K562 (cell line): ENCODE measurements at regions not wholly inside any gene's neighbourhood (a gene's known extent, or its start where the extent isn't known, plus 50 kb on each side); places are given as distances from the start of the nearest gene placed in this dataset.
A peak's percentile ranks its signal among the peaks of the same experiment; 100 is the strongest.

Source experiments
- ARID1B ChIP-seq: fragments of 450-650 bp; IDR thresholded peaks from 2 replicates; pipeline ENCODE4 v1.6.1; 2016; ENCODE audit warnings: antibody characterized with exemption, mild to moderate bottlenecking, inconsistent platforms
- BDP1 ChIP-seq: IDR thresholded peaks from 3 replicates; pipeline ENCODE4 v1.6.1; 2011; ENCODE audit not compliant: insufficient read length, insufficient read depth
- DPF2 ChIP-seq: fragments of 450-650 bp; IDR thresholded peaks from 2 replicates; pipeline ENCODE4 v1.6.1; 2016
- E2F3 ChIP-seq: fragments of 250-450 bp; sonication (Bioruptor Pico); IDR thresholded peaks from 2 replicates; pipeline ENCODE4 v1.4.0; 2020; ENCODE audit warnings: mild to moderate bottlenecking
- EP300 ChIP-seq: IDR thresholded peaks from 2 replicates; pipeline ENCODE4 v1.6.1; 2012; ENCODE audit warnings: low read length, improper control_type of control experiment
- GTF2B ChIP-seq: IDR thresholded peaks from 2 replicates; pipeline ENCODE4 v1.6.1; 2011; ENCODE audit not compliant: insufficient read length; ENCODE audit errors: extremely low read depth
- KDM5B ChIP-seq: fragments of 200-600 bp; sonication (generic); IDR thresholded peaks from 2 replicates; pipeline ENCODE4 v1.6.1; 2012; ENCODE audit warnings: low read depth, mild to moderate bottlenecking, moderate library complexity, low read length, control low read depth, inconsistent platforms; ENCODE audit not compliant: insufficient replicate concordance
- MEIS2 ChIP-seq: fragments of 450-650 bp; IDR thresholded peaks from 2 replicates; pipeline ENCODE4 v1.6.1; 2014; ENCODE audit warnings: mild to moderate bottlenecking; ENCODE audit not compliant: partially characterized antibody
- NR4A1 ChIP-seq, 2 experiments: fragments of 250-450 bp in 1 of 2; fragments of 450-650 bp in 1 of 2; sonication (Bioruptor Pico) in 1 of 2; IDR thresholded peaks; 2 replicates each; pipeline versions ENCODE4 v1.4.0 to v1.6.1; 2016 to 2020; ENCODE audit warnings: mild to moderate bottlenecking in 2 of 2, missing compliant biosample characterization in 1 of 2, missing genetic modification characterization in 1 of 2, moderate library complexity in 1 of 2
- POLR3G ChIP-seq: IDR thresholded peaks from 2 replicates; pipeline ENCODE4 v1.6.1; 2011; ENCODE audit not compliant: insufficient read length, insufficient replicate concordance; ENCODE audit errors: extremely low read depth
- RAD21 ChIP-seq, 2 experiments: fragments of 250-450 bp in 1 of 2; fragments of 450-650 bp in 1 of 2; sonication (Bioruptor Pico) in 1 of 2; formaldehyde crosslinking in 1 of 2; IDR thresholded peaks in 1 of 2; conservative IDR thresholded peaks in 1 of 2; 2 replicates each; pipeline versions ENCODE4 v1.4.0 to v1.8.0; 2020 to 2022; ENCODE audit warnings: mild to moderate bottlenecking in 2 of 2, moderate library complexity in 1 of 2
- RAD51 ChIP-seq: fragments of 450-650 bp; IDR thresholded peaks from 2 replicates; pipeline ENCODE4 v1.7.1; 2016; ENCODE audit warnings: low read depth, mild to moderate bottlenecking, borderline replicate concordance
- RFX1 ChIP-seq: fragments of 450-650 bp; IDR thresholded peaks from 2 replicates; pipeline ENCODE4 v1.6.1; 2016; ENCODE audit warnings: mild to moderate bottlenecking, moderate library complexity
- TEAD4 ChIP-seq, 2 experiments: sonication (generic) in 1 of 2; formaldehyde crosslinking in 1 of 2; IDR thresholded peaks; 2 replicates each; pipeline versions ENCODE4 v1.6.1 to v1.8.0; 2012 to 2022; ENCODE audit warnings: borderline replicate concordance in 1 of 2, inconsistent platforms in 1 of 2, low read length in 1 of 2, mild to moderate bottlenecking in 1 of 2, missing genetic modification reagents in 1 of 2
- TFE3 ChIP-seq: fragments of 450-650 bp; formaldehyde crosslinking; IDR thresholded peaks from 2 replicates; pipeline ENCODE4 v1.4.0; 2020; ENCODE audit warnings: mild to moderate bottlenecking, mixed read lengths
- ZKSCAN3 ChIP-seq: fragments of 250-450 bp; sonication (Bioruptor Pico); IDR thresholded peaks from 2 replicates; pipeline ENCODE4 v1.4.0; 2020
- ZNF12 ChIP-seq: sonication (generic); formaldehyde crosslinking; IDR thresholded peaks from 2 replicates; pipeline ENCODE4 v1.4.0; 2020; ENCODE audit warnings: mild to moderate bottlenecking, missing genetic modification reagents
- ZNF133 ChIP-seq: fragments of 250-450 bp; sonication (Bioruptor Pico); IDR thresholded peaks from 2 replicates; pipeline ENCODE4 v1.4.0; 2020; ENCODE audit warnings: mild to moderate bottlenecking
- ZNF253 ChIP-seq: fragments of 250-450 bp; sonication (Bioruptor Pico); conservative IDR thresholded peaks from 2 replicates; pipeline ENCODE4 v1.6.1; 2021; ENCODE audit warnings: mild to moderate bottlenecking
- ZNF263 ChIP-seq: sonication (generic); formaldehyde crosslinking; IDR thresholded peaks from 2 replicates; pipeline ENCODE4 v1.8.0; 2022; ENCODE audit warnings: mild to moderate bottlenecking, missing genetic modification reagents, borderline replicate concordance
- ZNF644 ChIP-seq: fragments of 200-800 bp; sonication (Bioruptor generic); IDR thresholded peaks from 2 replicates; pipeline ENCODE4 v1.6.1; 2016; ENCODE audit warnings: low read depth, missing genetic modification characterization, missing compliant biosample characterization
- TF ChIP-seq, protein P1 (sequence below): fragments of 250-450 bp; sonication (Bioruptor Pico); IDR thresholded peaks from 2 replicates; pipeline ENCODE4 v1.4.0; 2020; ENCODE audit warnings: mild to moderate bottlenecking
- TF ChIP-seq, protein P2 (sequence below), 2 experiments: IDR thresholded peaks in 1 of 2; conservative IDR thresholded peaks in 1 of 2; 2 replicates each; pipeline ENCODE4 v1.6.1; 2016; ENCODE audit warnings: low read depth in 2 of 2, mild to moderate bottlenecking in 1 of 2, missing compliant biosample characterization in 1 of 2, missing genetic modification characterization in 1 of 2, moderate library complexity in 1 of 2

DNA sequence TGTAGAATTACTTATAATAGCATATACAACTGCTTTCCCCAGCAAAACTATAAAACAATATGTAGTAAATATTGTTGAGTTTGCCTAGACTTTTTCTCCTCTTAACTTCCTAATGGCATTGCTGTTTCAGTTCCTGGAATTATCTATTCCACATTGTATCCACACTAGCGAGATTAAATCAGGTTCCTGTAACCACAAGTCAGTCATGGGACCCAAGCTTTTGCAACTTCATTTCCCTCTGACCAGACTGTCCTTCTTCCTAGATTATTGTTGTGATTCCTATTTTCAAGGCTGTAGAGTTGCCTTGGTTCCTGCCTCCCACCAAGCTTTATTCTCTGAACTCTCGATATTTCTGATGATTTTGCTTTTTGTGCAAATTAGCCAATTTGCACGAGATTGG lies 173.3 kb upstream of the ZNF804B start (continued):
- TF ChIP-seq GTF2B (no peak), RAD51 (no peak), ZNF644 (tag) (no peak), E2F3 (no peak), KDM5B (no peak), ARID1B (peak; percentile 73), TFE3 (peak; percentile 47), DPF2 (no peak), ZNF12 (no peak), ZKSCAN3 (CRISPR knock-in tag) (no peak), EP300 (peak; percentile 71; the same call in 1 of the 2 replicates), ZNF253 (CRISPR knock-in tag) (no peak), RFX1 (no peak), RAD21 (CRISPR knock-in tag; conservative IDR thresholded peaks at IDR 0.05 in 1 of 2, IDR thresholded peaks at IDR 0.05 in 1 of 2) (peak in 1 of 2 experiments; percentile 28; a peak in 2 of 4 replicates), MEIS2 (peak; percentile 19), BDP1 (no peak), TEAD4 (IDR thresholded peaks at IDR 0.05; ENCODE audit: low read length) (peak; percentile 30; the same call in 1 of the 2 replicates), TEAD4 (CRISPR knock-in tag; IDR thresholded peaks at IDR 0.05; ENCODE audit: borderline replicate concordance) (no peak), ZNF133 (no peak), POLR3G (no peak), ZNF263 (no peak), NR4A1 (CRISPR knock-in tag; IDR thresholded peaks at IDR 0.05) (no peak), NR4A1 (tag; IDR thresholded peaks at IDR 0.05) (no peak)
- TF ChIP-seq, protein P1, sequence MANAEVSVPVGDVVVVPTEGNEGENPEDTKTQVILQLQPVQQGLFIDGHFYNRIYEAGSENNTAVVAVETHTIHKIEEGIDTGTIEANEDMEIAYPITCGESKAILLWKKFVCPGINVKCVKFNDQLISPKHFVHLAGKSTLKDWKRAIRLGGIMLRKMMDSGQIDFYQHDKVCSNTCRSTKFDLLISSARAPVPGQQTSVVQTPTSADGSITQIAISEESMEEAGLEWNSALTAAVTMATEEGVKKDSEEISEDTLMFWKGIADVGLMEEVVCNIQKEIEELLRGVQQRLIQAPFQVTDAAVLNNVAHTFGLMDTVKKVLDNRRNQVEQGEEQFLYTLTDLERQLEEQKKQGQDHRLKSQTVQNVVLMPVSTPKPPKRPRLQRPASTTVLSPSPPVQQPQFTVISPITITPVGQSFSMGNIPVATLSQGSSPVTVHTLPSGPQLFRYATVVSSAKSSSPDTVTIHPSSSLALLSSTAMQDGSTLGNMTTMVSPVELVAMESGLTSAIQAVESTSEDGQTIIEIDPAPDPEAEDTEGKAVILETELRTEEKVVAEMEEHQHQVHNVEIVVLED (CRISPR knock-in tag), result no peak
- TF ChIP-seq, protein P2, sequence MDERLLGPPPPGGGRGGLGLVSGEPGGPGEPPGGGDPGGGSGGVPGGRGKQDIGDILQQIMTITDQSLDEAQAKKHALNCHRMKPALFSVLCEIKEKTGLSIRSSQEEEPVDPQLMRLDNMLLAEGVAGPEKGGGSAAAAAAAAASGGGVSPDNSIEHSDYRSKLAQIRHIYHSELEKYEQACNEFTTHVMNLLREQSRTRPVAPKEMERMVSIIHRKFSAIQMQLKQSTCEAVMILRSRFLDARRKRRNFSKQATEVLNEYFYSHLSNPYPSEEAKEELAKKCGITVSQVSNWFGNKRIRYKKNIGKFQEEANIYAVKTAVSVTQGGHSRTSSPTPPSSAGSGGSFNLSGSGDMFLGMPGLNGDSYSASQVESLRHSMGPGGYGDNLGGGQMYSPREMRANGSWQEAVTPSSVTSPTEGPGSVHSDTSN (CRISPR knock-in tag; IDR thresholded peaks at IDR 0.05; ENCODE audit: low read depth), result no peak
- TF ChIP-seq, protein P2 (tag; conservative IDR thresholded peaks at IDR 0.05; ENCODE audit: low read depth), result no peak
